CD4-positive, alpha-beta T cell treated with Interleukin-1 beta for 1 hour (primary cell): ENCODE measurements at regions not wholly inside any gene's neighbourhood (a gene's known extent, or its start where the extent isn't known, plus 50 kb on each side); places are given as distances from the start of the nearest gene placed in this dataset.
"Not testable (repeated sequence)": the region's sequence is repeated elsewhere in the genome, so short reads cannot be mapped to it uniquely, and the experiment has no call there.

Experiments
- DNase-seq, 2 donors: peaks; one replicate each; pipeline ENCODE4 v3.0.0-alpha.2; 2020 to 2022

- DNase-seq, result no peak
Observed at GRCh38 chr14:35174342-35174741, 52.0 kb downstream of the PRORP start.

DNA sequence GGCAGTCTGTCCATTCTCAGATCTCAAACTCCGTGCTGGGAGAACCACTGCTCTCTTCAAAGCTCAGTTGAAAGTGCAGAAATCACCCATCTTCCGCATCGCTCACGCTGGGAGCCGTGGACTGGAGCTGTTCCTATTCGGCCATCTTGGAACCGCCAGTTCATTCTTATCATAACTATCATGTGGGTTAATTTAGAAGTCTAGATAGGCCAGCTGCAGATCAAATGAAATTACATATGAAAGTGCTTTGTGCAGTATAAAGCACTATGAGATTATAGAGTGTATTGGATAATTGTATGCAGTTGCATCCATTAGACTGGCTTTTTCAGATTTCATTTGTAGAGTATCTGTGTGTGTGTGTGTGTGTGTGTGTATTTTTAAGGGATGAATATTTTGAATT lies 57.8 kb downstream of the PRORP start:
- DNase-seq, result no peak

DNA sequence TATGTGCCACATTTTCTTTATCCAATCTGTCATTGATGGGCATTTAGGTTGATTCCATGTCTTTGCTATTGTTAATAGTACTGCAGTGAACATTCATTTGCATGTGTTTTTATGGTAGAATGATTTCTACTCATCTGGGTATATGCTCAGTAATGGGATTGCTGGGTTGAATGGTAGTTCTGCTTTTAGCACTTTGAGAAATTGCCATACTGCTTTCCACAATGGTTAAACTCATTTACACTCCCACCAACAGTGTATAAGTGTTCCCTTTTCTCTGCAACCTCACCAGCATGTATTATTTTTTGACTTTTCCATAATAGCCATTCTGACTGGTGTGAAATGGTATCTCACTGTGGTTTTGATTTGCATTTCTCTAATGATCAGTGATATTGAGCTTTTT lies 62.5 kb downstream of the PRORP start:
- not testable (repeated sequence) for DNase-seq

DNA sequence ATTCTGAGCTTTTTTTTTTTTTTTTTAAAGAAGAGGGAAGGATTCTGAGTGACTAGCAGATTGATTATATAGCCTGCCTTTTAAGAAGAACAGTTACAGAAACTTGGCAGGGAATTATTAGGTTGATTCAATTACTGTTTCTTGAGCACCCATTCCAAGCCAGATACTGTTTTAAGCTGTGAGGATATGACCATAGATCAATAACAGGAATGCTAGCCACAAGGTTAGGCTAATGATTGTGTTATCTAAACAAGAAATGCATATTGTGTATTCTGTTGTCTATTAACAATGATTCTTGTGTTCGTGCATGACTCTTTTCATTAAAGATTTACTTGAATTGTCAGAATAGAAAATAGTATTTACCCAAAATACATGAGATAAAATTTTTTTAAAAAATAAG lies 67.1 kb downstream of the PRORP start:
- no peak for DNase-seq

DNA sequence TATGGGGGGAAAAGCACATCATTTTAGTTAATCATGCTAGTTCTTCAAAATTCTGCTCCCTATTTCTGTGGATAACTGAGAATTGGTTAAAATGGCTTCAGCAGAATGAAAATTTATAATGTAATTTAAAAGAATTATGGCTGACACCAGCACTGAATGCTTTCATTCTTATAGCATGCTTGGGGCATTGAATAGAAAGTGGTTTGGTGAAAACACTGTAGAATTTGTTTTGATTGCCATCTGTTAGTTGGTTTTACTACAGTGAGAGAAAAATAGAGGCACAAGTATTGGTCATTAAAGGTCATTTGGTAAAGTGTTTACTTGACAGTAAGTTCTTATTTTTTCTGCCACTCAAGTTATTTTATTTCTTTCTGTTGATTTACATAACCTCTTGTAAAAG lies 70.8 kb downstream of the PRORP start:
- DNase-seq, result no peak

DNA sequence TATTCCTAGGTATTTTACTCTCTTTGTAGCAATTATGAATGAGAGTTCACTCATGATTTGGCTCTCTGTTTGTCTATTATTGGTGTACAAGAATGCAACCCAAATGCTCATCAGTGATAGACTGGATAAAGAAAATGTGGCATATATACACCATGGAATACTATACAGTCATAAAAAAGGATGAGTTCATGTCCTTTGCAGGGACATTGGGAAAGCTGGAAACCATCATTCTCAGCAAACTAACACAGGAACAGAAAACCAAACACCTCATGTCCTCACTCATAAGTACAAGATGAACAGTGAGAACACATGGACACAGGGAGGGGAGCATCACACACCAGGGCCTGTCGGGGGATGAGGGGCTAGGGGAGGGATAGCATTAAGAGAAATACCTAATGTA lies 71.8 kb downstream of the PRORP start:
- DNase-seq, result not testable (repeated sequence)

GRCh38 chr14:35196571-35196970 lies 74.2 kb downstream of the PRORP start:
- peak in 1 of 2 donors; percentile 19 for DNase-seq

GRCh38 chr14:35197015-35197414 lies 74.7 kb downstream of the PRORP start:
- DNase-seq, result peak in 1 of 2 donors; percentile 39

DNA sequence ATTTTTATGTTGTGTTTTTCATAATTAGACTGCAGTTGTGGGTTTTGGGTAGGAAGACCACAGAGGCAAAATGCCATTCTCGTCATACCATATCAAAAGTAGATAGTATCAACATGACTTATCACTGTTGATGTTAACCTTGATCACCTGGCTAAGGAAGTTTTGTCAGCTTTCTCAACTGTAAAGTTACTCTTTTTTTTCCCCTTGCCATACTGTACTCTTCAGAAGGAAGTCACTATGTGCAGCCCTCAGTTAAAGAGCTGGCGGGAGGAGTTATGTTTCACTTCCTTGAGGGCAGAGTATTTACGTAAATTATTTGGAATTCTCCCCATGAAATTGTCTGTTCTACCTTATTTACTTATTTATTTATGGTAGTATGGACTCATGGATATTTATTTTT lies 78.7 kb downstream of the PRORP start:
- peak in 1 of 2 donors; percentile 32 for DNase-seq

- DNase-seq, result no peak
Observed at GRCh38 chr14:35202195-35202594, 79.8 kb downstream of the PRORP start.

- DNase-seq, result no peak
Observed at GRCh38 chr14:35205737-35206136, 83.4 kb downstream of the PRORP start.

DNA sequence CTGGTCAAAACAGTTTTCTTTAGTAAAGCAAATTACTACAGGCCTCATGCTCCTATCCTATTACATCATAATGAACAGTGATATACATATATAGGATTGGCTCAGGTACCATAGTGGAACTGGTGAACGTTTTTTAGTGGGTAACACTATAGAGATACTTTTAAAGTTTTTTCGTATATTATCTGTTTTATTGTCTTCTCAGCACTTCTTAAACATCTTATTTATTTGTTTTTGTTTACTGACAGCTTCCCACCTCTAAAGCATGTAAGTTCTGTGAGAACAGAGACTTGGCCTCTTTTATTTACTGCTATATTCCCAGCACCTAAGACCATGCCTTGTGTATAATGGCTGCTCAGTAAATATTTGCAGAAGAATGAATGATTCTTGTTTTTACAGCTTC lies 81.1 kb upstream of the PSMA6 start:
- DNase-seq, result no peak

DNA sequence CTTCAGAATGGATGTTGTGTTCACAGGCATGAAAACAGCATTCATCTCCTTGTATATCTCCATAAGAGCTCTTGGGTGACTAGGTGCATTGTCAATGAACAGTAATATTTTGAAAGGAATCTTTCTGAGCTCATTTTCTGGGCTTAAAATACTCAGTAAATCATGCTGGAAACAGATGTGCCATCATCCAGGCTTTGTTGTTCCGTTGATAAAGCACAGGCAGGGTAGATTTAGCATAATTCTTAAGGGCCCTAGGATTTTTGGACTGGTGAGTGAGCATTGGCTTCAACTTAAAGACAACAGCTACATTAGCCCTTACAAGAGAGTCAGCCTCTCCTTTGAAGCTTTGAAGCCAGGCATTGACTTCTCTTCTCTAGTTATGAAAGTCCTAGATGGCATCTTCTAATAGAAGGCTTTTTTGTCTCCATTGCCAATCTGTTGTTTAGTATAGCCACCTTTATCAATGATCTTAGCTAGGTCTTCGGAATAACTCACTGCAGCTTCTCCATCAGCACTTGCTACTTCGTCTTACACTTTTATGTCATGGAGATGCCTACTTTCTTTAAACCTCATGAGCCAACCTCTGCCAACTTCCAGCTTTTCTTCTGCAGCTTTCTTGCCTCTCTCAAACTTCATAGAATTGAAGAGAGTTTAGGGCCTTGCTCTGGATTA lies 79.6 kb upstream of the PSMA6 start:
- DNase-seq, result no peak

GRCh38 chr14:35213143-35213788 lies 78.9 kb upstream of the PSMA6 start:
- no peak for DNase-seq

GRCh38 chr14:35213869-35214387 lies 78.3 kb upstream of the PSMA6 start:
- no peak for DNase-seq

GRCh38 chr14:35214402-35214801 lies 77.8 kb upstream of the PSMA6 start:
- DNase-seq, result not testable (repeated sequence)

DNA sequence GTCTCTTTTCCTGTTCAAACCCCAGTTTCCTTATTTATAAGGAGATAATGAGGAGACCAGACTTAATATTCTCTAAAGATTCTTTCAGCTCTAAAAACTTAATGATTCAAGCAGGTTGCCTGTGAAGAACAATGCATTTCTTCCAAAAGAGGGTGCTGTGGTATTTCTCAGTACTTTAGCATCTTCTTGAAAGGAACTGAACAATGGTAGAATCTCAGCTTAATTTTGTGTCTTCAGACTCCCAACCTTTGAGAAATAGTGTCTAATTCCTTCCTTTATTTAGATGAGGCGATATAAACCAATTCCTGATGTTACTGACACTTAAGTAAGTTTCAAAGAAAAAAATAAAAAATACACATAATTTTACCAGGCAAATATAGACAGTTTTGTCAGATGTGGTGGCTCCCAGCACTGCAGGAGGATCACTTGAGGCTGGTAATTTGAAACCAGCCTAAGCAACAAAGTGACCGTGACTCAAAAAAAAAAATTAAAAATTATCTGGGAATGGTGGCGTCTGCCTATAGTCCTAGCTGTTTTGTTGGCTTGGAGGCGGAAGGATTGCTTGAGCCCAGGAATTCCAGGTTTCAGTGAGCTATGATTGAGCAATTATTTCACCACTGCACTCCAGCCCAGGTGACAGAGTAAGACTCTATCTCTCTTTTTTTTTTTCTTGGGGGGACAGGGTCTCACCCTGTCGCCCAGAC lies 76.9 kb upstream of the PSMA6 start:
- peak in 1 of 2 donors; percentile 36 for DNase-seq

GRCh38 chr14:35218176-35218575 lies 74.0 kb upstream of the PSMA6 start:
- DNase-seq, result not testable (repeated sequence)

- no peak for DNase-seq
Observed at GRCh38 chr14:35218963-35219362, 73.2 kb upstream of the PSMA6 start.

- DNase-seq, result no peak
Observed at GRCh38 chr14:35220027-35220676, 72.0 kb upstream of the PSMA6 start.

DNA sequence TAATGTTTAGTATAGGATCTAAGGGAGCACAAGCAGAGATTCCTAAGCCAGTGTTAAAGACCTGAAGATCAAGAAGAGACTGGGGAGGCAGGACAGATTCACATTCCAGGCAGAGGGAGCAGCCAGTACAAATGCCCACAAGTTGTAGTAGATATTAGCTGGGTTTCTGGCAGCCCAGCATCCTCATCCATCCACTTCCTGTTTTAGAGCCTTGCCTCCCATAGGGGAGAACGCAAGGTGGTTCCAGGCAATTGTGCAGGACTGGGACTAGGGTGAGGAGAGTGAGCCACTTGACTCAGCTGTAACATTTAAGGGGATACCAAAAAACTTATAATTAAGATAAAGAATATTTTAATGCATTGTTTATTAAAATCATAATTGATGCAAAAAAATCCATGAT lies 71.3 kb upstream of the PSMA6 start:
- no peak for DNase-seq

DNA sequence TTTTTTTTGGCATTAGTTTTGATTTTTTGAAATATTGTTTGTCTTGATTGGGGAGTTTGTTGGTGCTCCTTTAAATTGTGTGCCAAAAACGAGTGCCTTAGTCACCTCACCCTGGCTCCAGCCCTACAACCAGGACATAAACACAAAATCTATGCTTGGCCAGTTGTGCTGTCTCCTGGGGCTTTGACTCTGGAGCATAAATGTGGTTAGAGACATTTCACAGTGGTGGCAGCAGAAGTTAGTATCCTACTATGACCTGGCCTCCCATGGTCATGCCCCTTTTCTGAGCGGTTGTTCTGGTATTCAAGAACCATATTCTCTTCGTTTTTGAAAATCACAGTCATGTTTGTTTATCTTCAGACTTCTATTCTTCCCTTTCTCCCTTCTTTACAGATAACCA lies 70.7 kb upstream of the PSMA6 start:
- no peak for DNase-seq

DNA sequence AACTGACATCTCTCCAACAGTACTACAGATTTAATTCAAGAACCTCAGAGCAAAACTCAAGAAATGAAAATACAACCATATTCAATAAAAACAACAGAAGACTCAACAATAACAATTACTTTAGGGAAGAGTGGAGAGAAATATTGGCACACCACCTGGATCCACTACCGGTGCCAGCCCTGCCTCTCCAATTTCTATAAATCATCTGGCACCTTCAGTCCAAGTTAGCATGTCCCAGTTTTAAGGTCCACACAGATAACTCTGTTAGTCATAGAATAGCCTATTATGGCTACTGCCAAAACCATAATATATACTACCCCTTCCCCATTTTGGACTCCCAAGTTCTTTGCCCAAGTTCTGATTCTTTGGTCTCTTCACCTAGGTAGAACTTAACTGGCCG lies 69.9 kb upstream of the PSMA6 start:
- DNase-seq, result no peak
